Common myeloid progenitor, CD34-positive (primary cell): ENCODE measurements at regions not wholly inside any gene's neighbourhood (a gene's known extent, or its start where the extent isn't known, plus 50 kb on each side); places are given as distances from the start of the nearest gene placed in this dataset.

Source experiments
- CTCF ChIA-PET: fragments of 350-600 bp; sonication (Branson Sonifier 250); formaldehyde crosslinking; loops from one replicate; lab custom pipeline; 2021; ENCODE audit warnings: antibody characterized with exemption; lab: Charles Lee
- POLR2A ChIA-PET: fragments of 350-600 bp; sonication (Branson Sonifier 250); formaldehyde crosslinking; loops from one replicate; lab custom pipeline; 2021; ENCODE audit warnings: antibody characterized with exemption; lab: Charles Lee
- DNase-seq, 3 donors: peaks; one replicate each; pipeline versions ENCODE4 v3.0.0 to v3.0.0-alpha.2; 2013
- H3K27ac ChIP-seq, 2 experiments: 1 replicate in 1 of 2; 2 replicates in 1 of 2; pipeline ENCODE4 v1.7.0; 2013; ENCODE audit warnings: inconsistent platforms in 2 of 2, low read length in 2 of 2, mild to moderate bottlenecking in 2 of 2, low read depth in 1 of 2, moderate library complexity in 1 of 2; ENCODE audit not compliant: severe bottlenecking in 2 of 2, insufficient read depth in 1 of 2, poor library complexity in 1 of 2
- H3K27me3 ChIP-seq, 5 experiments: replicated peaks in 2 of 5; 1 replicate in 3 of 5; 2 replicates in 2 of 5; pipeline versions ENCODE4 v1.6.1 to v1.7.0; 2013; ENCODE audit warnings: low read length in 4 of 5, mild to moderate bottlenecking in 2 of 5, moderate library complexity in 2 of 5, inconsistent platforms in 1 of 5; ENCODE audit not compliant: insufficient read depth in 5 of 5, control insufficient read depth in 4 of 5
- H3K36me3 ChIP-seq, 4 experiments: 1 replicate in 2 of 4; 2 replicates in 2 of 4; pipeline versions ENCODE4 v1.6.1 to v1.7.0; 2013; ENCODE audit warnings: low read length in 3 of 4, control low read depth in 1 of 4, mild to moderate bottlenecking in 1 of 4; ENCODE audit not compliant: control insufficient read depth in 4 of 4, insufficient read depth in 4 of 4
- H3K4me1 ChIP-seq, 4 experiments: 1 replicate in 3 of 4; 2 replicates in 1 of 4; pipeline versions ENCODE4 v1.6.1 to v1.7.1; 2013; ENCODE audit warnings: low read length in 3 of 4, mild to moderate bottlenecking in 3 of 4, control low read depth in 1 of 4, inconsistent platforms in 1 of 4, moderate library complexity in 1 of 4; ENCODE audit not compliant: control insufficient read depth in 4 of 4, insufficient read depth in 4 of 4; ENCODE audit errors: control extremely low read depth in 1 of 4
- H3K4me3 ChIP-seq, 7 experiments: 1 replicate in 4 of 7; 2 replicates in 3 of 7; pipeline versions ENCODE4 v1.5.1 to v1.7.0; 2013; ENCODE audit warnings: mild to moderate bottlenecking in 7 of 7, low read length in 6 of 7, moderate library complexity in 6 of 7, inconsistent platforms in 2 of 7, low read depth in 2 of 7, control low read depth in 1 of 7; ENCODE audit not compliant: insufficient read depth in 4 of 7, control insufficient read depth in 1 of 7; ENCODE audit errors: extremely low read depth in 1 of 7
- H3K9me3 ChIP-seq, 5 experiments: 1 replicate in 4 of 5; 2 replicates in 1 of 5; pipeline versions ENCODE4 v1.6.1 to v1.7.1; 2013; ENCODE audit warnings: low read length in 4 of 5, mild to moderate bottlenecking in 2 of 5, inconsistent platforms in 1 of 5, low read depth in 1 of 5, moderate library complexity in 1 of 5; ENCODE audit not compliant: control insufficient read depth in 4 of 5, insufficient read depth in 2 of 5; ENCODE audit errors: control extremely low read depth in 1 of 5
- WGBS: methylation state at CpG from one replicate; pipeline ENCODE4 v1.1.5; 2013; ENCODE audit not compliant: insufficient coverage; 5-methylcytosine and 5-hydroxymethylcytosine counted together

DNA sequence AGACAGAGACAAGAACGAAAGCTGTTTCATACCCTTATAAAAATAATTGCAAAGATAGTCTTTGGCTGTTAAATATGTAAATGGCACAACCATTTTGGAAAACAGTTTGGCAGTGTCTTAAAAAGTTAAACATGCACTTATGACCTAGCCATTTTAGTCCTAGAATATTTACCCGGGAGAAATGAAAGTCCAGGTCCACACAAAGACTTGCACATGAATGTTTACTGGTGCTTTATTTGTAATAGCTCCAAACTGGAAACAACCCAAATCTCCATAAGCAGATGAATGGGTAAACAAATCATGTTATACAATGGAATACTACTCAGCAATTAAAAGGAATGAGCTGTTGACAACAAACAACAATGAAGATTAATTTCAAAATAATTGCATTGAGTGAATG lies 380.4 kb downstream of the ETNK1 start:
- H3K9me3 ChIP-seq = no peaks in the 10 kb centered on the region
- POLR2A ChIA-PET = no interaction called here
- H3K4me3 ChIP-seq = no peak overlapping the region
- H3K36me3 ChIP-seq = no peaks in the 10 kb centered on the region
- H3K27ac ChIP-seq = no peak overlapping the region
- CTCF ChIA-PET = interaction anchor here (1.1 kb wide), 1 partner anchor 9 kb away, joined by 3 read pairs; no protein-coding TSS in a partner anchor
- H3K27me3 ChIP-seq = no peaks in the 10 kb centered on the region
- H3K4me1 ChIP-seq = no peaks in the 10 kb centered on the region
- no CpG with 5 or more reads among the region's 2 CpGs for WGBS
- DNase-seq = no peak

GRCh38 chr12:23006413-23006812 lies 381.4 kb downstream of the ETNK1 start:
- DNase-seq = no peak
- 73% methylated on average over 1 of the region's 2 CpGs for WGBS
- no peaks in the 10 kb centered on the region for H3K9me3 ChIP-seq
- POLR2A ChIA-PET = no interaction called here
- no peak overlapping the region for H3K27ac ChIP-seq
- H3K4me3 ChIP-seq = no peak overlapping the region
- H3K27me3 ChIP-seq = no peaks in the 10 kb centered on the region
- CTCF ChIA-PET = no interaction called here
- H3K36me3 ChIP-seq = no peaks in the 10 kb centered on the region
- no peaks in the 10 kb centered on the region for H3K4me1 ChIP-seq

GRCh38 chr12:23008623-23009022 lies 383.7 kb downstream of the ETNK1 start:
- Histone ChIP-seq H3K4me1 (no peaks in the 10 kb centered on the region), H3K4me3 (no peak overlapping the region), H3K27me3 (no peaks in the 10 kb centered on the region), H3K9me3 (no peaks in the 10 kb centered on the region), H3K27ac (no peak overlapping the region), H3K36me3 (no peaks in the 10 kb centered on the region)
- no peak for DNase-seq
- ChIA-PET CTCF (no interaction called here), POLR2A (no interaction called here)
- 95% methylated on average over 5 of the region's 5 CpGs for WGBS

DNA sequence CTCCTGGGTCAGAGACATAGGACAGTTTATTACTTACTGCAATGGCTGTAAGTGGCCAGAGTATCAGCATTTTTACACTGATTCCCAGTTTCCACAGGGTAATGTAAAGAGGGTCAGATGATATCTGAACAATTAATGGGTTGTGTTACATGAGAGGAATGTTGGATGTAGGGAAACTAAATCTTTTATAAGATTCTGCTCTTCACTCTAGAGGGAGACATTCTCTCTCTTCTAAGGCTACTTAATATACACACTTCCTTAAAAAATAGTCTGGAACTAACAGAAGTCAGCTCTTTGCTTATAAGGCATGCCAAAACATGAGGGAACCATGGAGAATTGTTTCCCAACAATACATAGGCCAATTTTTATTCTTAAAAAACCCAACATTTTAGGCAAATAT lies 389.8 kb downstream of the ETNK1 start:
- ChIA-PET CTCF (no interaction called here), POLR2A (no interaction called here)
- no peaks in the 10 kb centered on the region for H3K36me3 ChIP-seq
- H3K9me3 ChIP-seq = no peaks in the 10 kb centered on the region
- no peaks in the 10 kb centered on the region for H3K27me3 ChIP-seq
- H3K4me3 ChIP-seq = no peak overlapping the region
- no peak for DNase-seq
- H3K27ac ChIP-seq = no peak overlapping the region
- no peaks in the 10 kb centered on the region for H3K4me1 ChIP-seq

GRCh38 chr12:23025372-23026016 lies 400.5 kb downstream of the ETNK1 start:
- Histone ChIP-seq H3K27me3 (peaks cover 0 to 2% (median 0%) of the 10 kb centered on the region in 5 experiments), H3K27ac (no peak overlapping the region), H3K4me1 (no peaks in the 10 kb centered on the region), H3K36me3 (no peaks in the 10 kb centered on the region), H3K9me3 (no peaks in the 10 kb centered on the region), H3K4me3 (no peak overlapping the region)
- ChIA-PET POLR2A (interaction anchor here (0.6 kb wide), 1 partner anchor 17 kb away, joined by 3 read pairs; no protein-coding TSS in a partner anchor), CTCF (interaction anchor here (0.8 kb wide), 1 partner anchor 8 kb away, joined by 3 read pairs; no protein-coding TSS in a partner anchor)
- 60% methylated on average over 1 of the region's 1 CpG for WGBS
- DNase-seq = no peak

GRCh38 chr12:23028158-23028802 lies 403.3 kb downstream of the ETNK1 start:
- CTCF ChIA-PET = no interaction called here

DNA sequence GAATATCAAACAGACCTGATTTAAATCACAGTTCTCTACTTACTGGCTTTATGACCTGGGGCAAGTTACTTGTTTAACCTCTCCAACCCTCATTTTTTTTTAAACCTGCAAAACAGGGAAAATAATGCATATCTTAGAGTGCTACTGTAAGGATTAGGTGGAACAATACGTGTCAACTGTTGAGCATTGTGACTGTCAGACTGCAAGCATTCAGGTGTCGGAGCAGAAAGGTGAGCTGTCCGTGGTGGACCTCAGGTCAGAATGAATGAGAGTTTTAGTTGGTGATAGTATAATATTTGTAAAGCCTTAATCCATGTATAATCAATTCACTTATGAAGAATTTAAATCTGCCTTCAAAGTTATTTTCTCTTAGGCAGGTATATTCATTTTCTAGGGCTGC lies 404.2 kb downstream of the ETNK1 start:
- no CpG with 5 or more reads among the region's 3 CpGs for WGBS
- no peaks in the 10 kb centered on the region for H3K9me3 ChIP-seq
- H3K27ac ChIP-seq = no peak overlapping the region
- ChIA-PET POLR2A (no interaction called here), CTCF (no interaction called here)
- no peaks in the 10 kb centered on the region for H3K36me3 ChIP-seq
- no peaks in the 10 kb centered on the region for H3K4me1 ChIP-seq
- no peak for DNase-seq
- H3K27me3 ChIP-seq = peaks cover 0 to 2% (median 0%) of the 10 kb centered on the region in 5 experiments
- H3K4me3 ChIP-seq = no peak overlapping the region

More at GRCh38 chr12:23028158-23028802, 403.3 kb downstream of the ETNK1 start:
- H3K36me3 ChIP-seq = no peaks in the 10 kb centered on the region
- H3K9me3 ChIP-seq = no peaks in the 10 kb centered on the region
- WGBS = no CpG with 5 or more reads among the region's 4 CpGs
- DNase-seq = no peak
- POLR2A ChIA-PET = no interaction called here
- H3K27ac ChIP-seq = no peak overlapping the region
- peaks cover 0 to 2% (median 0%) of the 10 kb centered on the region in 5 experiments for H3K27me3 ChIP-seq
- no peaks in the 10 kb centered on the region for H3K4me1 ChIP-seq
- H3K4me3 ChIP-seq = no peak overlapping the region
